H9 (cell line): ENCODE measurements at regions not wholly inside any gene's neighbourhood (a gene's known extent, or its start where the extent isn't known, plus 50 kb on each side); places are given as distances from the start of the nearest gene placed in this dataset.

Experiments used
- DNase-seq: peaks from one replicate; pipeline ENCODE4 v3.0.0-alpha.2; 2017
- H2AFZ ChIP-seq: one replicate; pipeline ENCODE4 v1.6.1; 2013; ENCODE audit warnings: mild to moderate bottlenecking, low read length, control low read depth, moderate library complexity
- H2AK5ac ChIP-seq: 2 replicates; pipeline ENCODE4 v1.6.1; 2013; ENCODE audit warnings: low read length, control low read depth, mixed read lengths; ENCODE audit not compliant: insufficient read length
- H2BK120ac ChIP-seq: one replicate; pipeline ENCODE4 v1.6.1; 2013; ENCODE audit warnings: low read depth, mild to moderate bottlenecking, low read length, control low read depth, inconsistent platforms; ENCODE audit not compliant: poor library complexity, severe bottlenecking
- H2BK12ac ChIP-seq: 2 replicates; pipeline ENCODE4 v1.6.1; 2013; ENCODE audit warnings: low read length, control low read depth, mixed read lengths, low read depth; ENCODE audit not compliant: insufficient read length
- H2BK15ac ChIP-seq: 2 replicates; pipeline ENCODE4 v1.6.1; 2013; ENCODE audit warnings: low read depth, low read length, control low read depth
- H2BK20ac ChIP-seq: one replicate; pipeline ENCODE4 v1.6.1; 2013; ENCODE audit warnings: low read depth, mild to moderate bottlenecking, low read length, control low read depth, inconsistent platforms; ENCODE audit not compliant: poor library complexity, severe bottlenecking
- H2BK5ac ChIP-seq: 2 replicates; pipeline ENCODE4 v1.6.1; 2013; ENCODE audit warnings: low read length, control low read depth, mixed read lengths; ENCODE audit not compliant: insufficient read length
- H3K14ac ChIP-seq: 2 replicates; pipeline ENCODE4 v1.6.1; 2013; ENCODE audit warnings: low read length, control low read depth; ENCODE audit not compliant: insufficient read depth
- H3K18ac ChIP-seq: 2 replicates; pipeline ENCODE4 v1.6.1; 2013; ENCODE audit warnings: low read depth, mild to moderate bottlenecking, mixed read lengths, low read length, control low read depth; ENCODE audit not compliant: insufficient read length
- H3K23ac ChIP-seq: 2 replicates; pipeline ENCODE4 v1.6.1; 2013; ENCODE audit warnings: low read length, control low read depth, mixed read lengths, low read depth; ENCODE audit not compliant: insufficient read length
- H3K23me2 ChIP-seq: 2 replicates; pipeline ENCODE4 v1.6.1; 2013; ENCODE audit warnings: low read depth, mild to moderate bottlenecking, mixed read lengths, low read length, control low read depth; ENCODE audit not compliant: insufficient read length, poor library complexity, severe bottlenecking
- H3K27ac ChIP-seq: 2 replicates; pipeline ENCODE4 v1.5.1; 2013; ENCODE audit warnings: low read length, control low read depth, mixed read lengths, low read depth; ENCODE audit not compliant: insufficient read length
- H3K27me3 ChIP-seq: 2 replicates; pipeline ENCODE4 v1.6.1; 2013; ENCODE audit warnings: low read length, control low read depth, inconsistent platforms; ENCODE audit not compliant: insufficient read depth
- H3K4ac ChIP-seq: 2 replicates; pipeline ENCODE4 v1.6.1; 2013; ENCODE audit warnings: low read depth, mild to moderate bottlenecking, control low read depth, inconsistent platforms, low read length, moderate library complexity
- H3K4me1 ChIP-seq: 2 replicates; pipeline ENCODE4 v1.6.1; 2013; ENCODE audit warnings: low read length, control low read depth, inconsistent platforms; ENCODE audit not compliant: insufficient read depth
- H3K4me2 ChIP-seq: 2 replicates; pipeline ENCODE4 v1.6.1; 2013; ENCODE audit warnings: low read length, control low read depth, mixed read lengths; ENCODE audit not compliant: insufficient read length, insufficient read depth
- H3K56ac ChIP-seq: 2 replicates; pipeline ENCODE4 v1.6.1; 2013; ENCODE audit warnings: low read depth, mild to moderate bottlenecking, mixed read lengths, low read length, control low read depth; ENCODE audit not compliant: insufficient read length
- H3K79me1 ChIP-seq: 2 replicates; pipeline ENCODE4 v1.6.1; 2013; ENCODE audit warnings: low read depth, mild to moderate bottlenecking, moderate library complexity, low read length, control low read depth, inconsistent platforms; ENCODE audit not compliant: insufficient read depth, poor library complexity, severe bottlenecking
- H3K79me2 ChIP-seq: 2 replicates; pipeline ENCODE4 v1.6.1; 2013; ENCODE audit warnings: low read length, control low read depth, inconsistent platforms; ENCODE audit not compliant: insufficient read depth
- H3K9ac ChIP-seq: 2 replicates; pipeline ENCODE4 v1.6.1; 2013; ENCODE audit warnings: low read length, control low read depth, mixed read lengths; ENCODE audit not compliant: insufficient read length; ENCODE audit errors: extremely low read depth
- H3K9me3 ChIP-seq: one replicate; pipeline ENCODE4 v1.6.1; 2013; ENCODE audit warnings: low read depth, low read length, inconsistent platforms; ENCODE audit not compliant: control insufficient read depth
- H3T11ph ChIP-seq: one replicate; pipeline ENCODE4 v1.6.1; 2013; ENCODE audit warnings: mild to moderate bottlenecking, low read length, control low read depth, inconsistent platforms
- H4K20me1 ChIP-seq: one replicate; pipeline ENCODE4 v1.6.1; 2013; ENCODE audit not compliant: control insufficient read depth, insufficient read length, insufficient read depth
- H4K5ac ChIP-seq: 2 replicates; pipeline ENCODE4 v1.6.1; 2013; ENCODE audit warnings: low read depth, mild to moderate bottlenecking, mixed read lengths, low read length, control low read depth; ENCODE audit not compliant: insufficient read length
- H4K8ac ChIP-seq: replicated peaks from 2 replicates; pipeline ENCODE4 v1.6.1; 2013; ENCODE audit warnings: low read length, control low read depth, mixed read lengths, low read depth; ENCODE audit not compliant: insufficient read length
- H4K91ac ChIP-seq: 2 replicates; pipeline ENCODE4 v1.6.1; 2013; ENCODE audit warnings: low read depth, mild to moderate bottlenecking, moderate library complexity, mixed read lengths, low read length, control low read depth; ENCODE audit not compliant: insufficient read length
- H3K27ac Mint-ChIP-seq, 3 experiments: 2 replicates in 2 of 3; 3 replicates in 1 of 3; pipeline ENCODE4 v1.8.0; 2020 to 2021; ENCODE audit warnings: mixed read lengths in 3 of 3, mild to moderate bottlenecking in 1 of 3, moderate library complexity in 1 of 3
- H3K27me3 Mint-ChIP-seq: 2 replicates; pipeline ENCODE4 v1.8.0; 2021; ENCODE audit warnings: low read depth, mild to moderate bottlenecking, moderate library complexity, mixed read lengths
- H3K36me3 Mint-ChIP-seq, 3 experiments: 2 replicates in 2 of 3; 3 replicates in 1 of 3; pipeline ENCODE4 v1.8.0; 2020 to 2021; ENCODE audit warnings: low read depth in 3 of 3, mixed read lengths in 3 of 3; ENCODE audit not compliant: insufficient read depth in 1 of 3
- H3K4me1 Mint-ChIP-seq, 2 experiments: 2 replicates each; pipeline ENCODE4 v1.8.0; 2020; ENCODE audit warnings: mixed read lengths in 2 of 2
- H3K4me3 Mint-ChIP-seq, 2 experiments: 2 replicates in 1 of 2; 3 replicates in 1 of 2; pipeline ENCODE4 v1.8.0; 2020 to 2021; ENCODE audit warnings: mild to moderate bottlenecking in 2 of 2, mixed read lengths in 2 of 2, moderate library complexity in 1 of 2
- H3K9me3 Mint-ChIP-seq, 2 experiments: 2 replicates in 1 of 2; 3 replicates in 1 of 2; pipeline ENCODE4 v1.8.0; 2020; ENCODE audit warnings: mild to moderate bottlenecking in 2 of 2, mixed read lengths in 2 of 2, moderate library complexity in 1 of 2
- CTCF ChIP-seq: fragments of 200-600 bp; sonication (generic); conservative IDR thresholded peaks from 3 replicates; pipeline ENCODE4 v1.8.0; 2021; ENCODE audit warnings: antibody characterized with exemption, mild to moderate bottlenecking
- WGBS: extraction: QIAGEN DNeasy Blood & Tissue Kit; methylation state at CpG from one replicate; pipeline ENCODE4 v1.1.7; 2013; ENCODE audit warnings: missing lambda C conversion rate, low lambda C conversion rate, mixed read lengths; ENCODE audit not compliant: insufficient read length; ENCODE audit errors: extremely low coverage; 5-methylcytosine and 5-hydroxymethylcytosine counted together

DNA sequence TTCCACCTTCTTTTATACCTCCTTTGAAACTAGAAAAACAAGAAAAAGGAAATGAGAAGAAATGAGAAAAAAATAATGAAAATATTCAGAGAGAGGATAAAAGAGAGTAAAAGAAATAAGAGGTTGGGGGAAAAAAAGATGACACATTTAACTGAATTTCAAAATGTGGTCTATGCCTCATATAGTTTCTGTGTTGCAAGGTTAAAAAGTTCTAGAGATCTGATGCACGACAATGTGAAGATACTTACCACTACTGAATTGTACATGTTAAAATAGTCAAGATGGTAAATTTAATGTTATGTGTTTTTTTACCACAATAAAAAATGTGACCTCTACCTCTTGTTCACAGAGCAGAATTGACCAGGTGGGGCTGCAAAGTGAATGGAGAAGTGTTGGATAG, 314.8 kb upstream of the OR4E1 start:
- Histone ChIP-seq H3K9ac (no peak overlapping the region), H3K18ac (no peak overlapping the region), H3K14ac (no peak overlapping the region), H2AFZ (no peak overlapping the region), H3K23ac (no peak overlapping the region), H4K20me1 (no peaks in the 10 kb centered on the region), H2BK15ac (no peak overlapping the region), H2BK12ac (no peak overlapping the region), H4K8ac (no peak overlapping the region), H2BK5ac (no peak overlapping the region), H3K4me1 (no peaks in the 10 kb centered on the region), H2BK20ac (no peak overlapping the region), H3K56ac (no peak overlapping the region), H2BK120ac (no peak overlapping the region), H3T11ph (no peak overlapping the region), H3K79me1 (no peaks in the 10 kb centered on the region), H3K27ac (no peak overlapping the region), H3K79me2 (no peaks in the 10 kb centered on the region), H3K23me2 (no peaks in the 10 kb centered on the region), H3K4ac (no peak overlapping the region), H4K91ac (no peak overlapping the region), H2AK5ac (no peak overlapping the region), H4K5ac (no peak overlapping the region), H3K27me3 (no peaks in the 10 kb centered on the region), H3K9me3 (no peaks in the 10 kb centered on the region), H3K4me2 (no peak overlapping the region)
- DNase-seq, result no peak
- Mint-ChIP-seq H3K4me3 (no peak overlapping the region), H3K27me3 (peaks cover 7% of the 10 kb centered on the region), H3K36me3 (no peaks in the 10 kb centered on the region), H3K27ac (no peak overlapping the region), H3K4me1 (no peaks in the 10 kb centered on the region), H3K9me3 (no peaks in the 10 kb centered on the region)
- WGBS, result no CpG with 5 or more reads among the region's 1 CpG
- no peak for TF ChIP-seq CTCF
